Natural killer cell (primary cell): ENCODE measurements at regions not wholly inside any gene's neighbourhood (a gene's known extent, or its start where the extent isn't known, plus 50 kb on each side); places are given as distances from the start of the nearest gene placed in this dataset.

Experiments
- ATAC-seq, 3 donors: fragments of 150-1000 bp in 2 of 3; fragments of 200-7000 bp in 1 of 3; cut with Tn5 transposase; 1 replicate in 1 of 3; 2 replicates in 2 of 3; pipeline ENCODE4 v1.10.0; 2021; ENCODE audit warnings: mild to moderate bottlenecking in 2 of 3, moderate library complexity in 2 of 3
- DNase-seq, 2 donors: peaks; one replicate each; pipeline versions ENCODE4 v3.0.0 to v3.0.0-alpha.2; 2013 to 2021; ENCODE audit warnings: mixed read lengths in 1 of 2
- H3K27ac ChIP-seq: one replicate; pipeline ENCODE4 v1.5.1; 2013; ENCODE audit warnings: mild to moderate bottlenecking, low read length
- H3K27me3 ChIP-seq: one replicate; pipeline ENCODE4 v1.6.1; 2013; ENCODE audit warnings: low read length; ENCODE audit not compliant: control insufficient read depth, insufficient read depth
- H3K36me3 ChIP-seq: one replicate; pipeline ENCODE4 v1.6.1; 2013; ENCODE audit warnings: low read length; ENCODE audit not compliant: control insufficient read depth, insufficient read depth
- H3K4me1 ChIP-seq: one replicate; pipeline ENCODE4 v1.6.1; 2013; ENCODE audit warnings: low read length; ENCODE audit not compliant: control insufficient read depth, insufficient read depth
- H3K4me3 ChIP-seq: one replicate; pipeline ENCODE4 v1.5.1; 2013; ENCODE audit warnings: low read length
- H3K9me3 ChIP-seq: one replicate; pipeline ENCODE4 v1.6.1; 2013; ENCODE audit warnings: low read length; ENCODE audit not compliant: control insufficient read depth, insufficient read depth
- H3K27ac Mint-ChIP-seq, 2 donors: one replicate each; pipeline ENCODE4 v1.8.0; 2022; ENCODE audit warnings: mild to moderate bottlenecking in 2 of 2, mixed read lengths in 2 of 2, moderate library complexity in 1 of 2
- H3K27me3 Mint-ChIP-seq, 2 donors: one replicate each; pipeline ENCODE4 v1.8.0; 2022; ENCODE audit warnings: low read depth in 2 of 2, mixed read lengths in 2 of 2
- H3K36me3 Mint-ChIP-seq: one replicate; pipeline ENCODE4 v1.8.0; 2022; ENCODE audit warnings: mixed read lengths
- H3K4me1 Mint-ChIP-seq, 2 donors: one replicate each; pipeline ENCODE4 v1.8.0; 2022; ENCODE audit warnings: mixed read lengths in 2 of 2
- H3K4me3 Mint-ChIP-seq: one replicate; pipeline ENCODE4 v1.8.0; 2022; ENCODE audit warnings: mild to moderate bottlenecking, moderate library complexity, mixed read lengths
- H3K9me3 Mint-ChIP-seq, 2 donors: one replicate each; pipeline ENCODE4 v1.8.0; 2022; ENCODE audit warnings: mixed read lengths in 2 of 2
- CTCF ChIP-seq: fragments of 200-600 bp; IDR thresholded peaks from one replicate; pipeline ENCODE4 v1.8.0; 2022; ENCODE audit warnings: antibody characterized with exemption
- WGBS: methylation state at CpG from one replicate; pipeline ENCODE4 v1.1.7; 2013; ENCODE audit warnings: missing lambda C conversion rate; ENCODE audit not compliant: insufficient coverage; 5-methylcytosine and 5-hydroxymethylcytosine counted together
- intact Hi-C: fragments of 100-400 bp; cut with micrococcal nuclease; formaldehyde crosslinking; loops from one replicate; pipeline ENCODE4 v1.14.2; 2022

- H3K4me3 Mint-ChIP-seq, result no peak overlapping the region
- H3K9me3 Mint-ChIP-seq, result no peaks in the 10 kb centered on the region
- H3K9me3 ChIP-seq, result peaks cover 4% of the 10 kb centered on the region
- H3K27me3 ChIP-seq, result no peaks in the 10 kb centered on the region
- peaks cover 0 to 3% of the 10 kb centered on the region in 2 donors for H3K27me3 Mint-ChIP-seq
- no peak for DNase-seq
- no peaks in the 10 kb centered on the region for H3K36me3 Mint-ChIP-seq
- no peak for ATAC-seq
- no peak for TF ChIP-seq CTCF
- 59% methylated on average over 1 of the region's 1 CpG for WGBS
- intact Hi-C loops, result no loop called here
- no peak overlapping the region for H3K27ac ChIP-seq
- no peaks in the 10 kb centered on the region for H3K4me1 Mint-ChIP-seq
- no peak overlapping the region for H3K27ac Mint-ChIP-seq
- no peaks in the 10 kb centered on the region for H3K36me3 ChIP-seq
- no peaks in the 10 kb centered on the region for H3K4me1 ChIP-seq
- no peak overlapping the region for H3K4me3 ChIP-seq
These were observed 223.5 kb downstream of the TMEM161B start for GRCh38 chr5:88045165-88045564.

GRCh38 chr5:88034520-88034919, 234.1 kb downstream of the TMEM161B start:
- Histone ChIP-seq H3K9me3 (no peaks in the 10 kb centered on the region), H3K27me3 (no peaks in the 10 kb centered on the region), H3K36me3 (no peaks in the 10 kb centered on the region), H3K27ac (no peak overlapping the region), H3K4me1 (no peaks in the 10 kb centered on the region), H3K4me3 (no peak overlapping the region)
- no CpG with 5 or more reads among the region's 1 CpG for WGBS
- H3K4me3 Mint-ChIP-seq, result no peak overlapping the region
- no peaks in the 10 kb centered on the region for H3K4me1 Mint-ChIP-seq
- intact Hi-C loops, result no loop called here
- ATAC-seq (no peak), DNase-seq (no peak)
- H3K27me3 Mint-ChIP-seq, result no peaks in the 10 kb centered on the region
- H3K27ac Mint-ChIP-seq, result no peak overlapping the region
- TF ChIP-seq CTCF, result no peak
- no peaks in the 10 kb centered on the region for H3K36me3 Mint-ChIP-seq
- H3K9me3 Mint-ChIP-seq, result peaks cover 4 to 6% of the 10 kb centered on the region in 2 donors

- no peak for TF ChIP-seq CTCF
- H3K36me3 ChIP-seq, result no peaks in the 10 kb centered on the region
- 90% methylated on average over 2 of the region's 2 CpGs for WGBS
- H3K4me3 ChIP-seq, result no peak overlapping the region
- no peaks in the 10 kb centered on the region for H3K4me1 Mint-ChIP-seq
- no peaks in the 10 kb centered on the region for H3K4me1 ChIP-seq
- ATAC-seq (no peak), DNase-seq (no peak)
- no peaks in the 10 kb centered on the region for H3K27me3 Mint-ChIP-seq
- no peaks in the 10 kb centered on the region for H3K9me3 ChIP-seq
- H3K27ac ChIP-seq, result no peak overlapping the region
- H3K9me3 Mint-ChIP-seq, result peaks cover 0 to 2% of the 10 kb centered on the region in 2 donors
- no peaks in the 10 kb centered on the region for H3K36me3 Mint-ChIP-seq
- no peaks in the 10 kb centered on the region for H3K27me3 ChIP-seq
- H3K4me3 Mint-ChIP-seq, result no peak overlapping the region
- no peak overlapping the region for H3K27ac Mint-ChIP-seq
- intact Hi-C loops, result no loop called here
These were observed 235.5 kb downstream of the TMEM161B start for GRCh38 chr5:88033191-88033590.

- H3K9me3 ChIP-seq, result no peaks in the 10 kb centered on the region
- no peaks in the 10 kb centered on the region for H3K27me3 ChIP-seq
- H3K36me3 ChIP-seq, result no peaks in the 10 kb centered on the region
- Mint-ChIP-seq H3K4me3 (no peak overlapping the region), H3K4me1 (no peaks in the 10 kb centered on the region), H3K27me3 (peaks cover 0 to 4% of the 10 kb centered on the region in 2 donors), H3K36me3 (no peaks in the 10 kb centered on the region), H3K9me3 (peaks cover 2% of the 10 kb centered on the region in 2 donors), H3K27ac (no peak overlapping the region)
- no peak for TF ChIP-seq CTCF
- no peak overlapping the region for H3K27ac ChIP-seq
- WGBS, result 91% methylated on average over 1 of the region's 2 CpGs
- H3K4me3 ChIP-seq, result no peak overlapping the region
- ATAC-seq, result no peak
- no peak for DNase-seq
- H3K4me1 ChIP-seq, result no peaks in the 10 kb centered on the region
- intact Hi-C loops, result no loop called here
These were observed 239.6 kb downstream of the TMEM161B start for GRCh38 chr5:88029011-88029410.
